H1 (cell line): ENCODE measurements at regions not wholly inside any gene's neighbourhood (a gene's known extent, or its start where the extent isn't known, plus 50 kb on each side); places are given as distances from the start of the nearest gene placed in this dataset.

Experiments
- PHF8 ChIP-seq: fragments of 200-600 bp; sonication (generic); conservative IDR thresholded peaks from 2 replicates; pipeline ENCODE4 v1.7.1; 2012; ENCODE audit warnings: low read depth, mild to moderate bottlenecking, inconsistent platforms, low read length, moderate library complexity
- ZNF274 ChIP-seq: IDR thresholded peaks from 2 replicates; pipeline ENCODE4 v1.7.0; 2012; ENCODE audit warnings: low read length, borderline replicate concordance; ENCODE audit errors: extremely low read depth
- TF ChIP-seq, protein P1 (sequence below): fragments of 300-600 bp; sonication (generic); IDR thresholded peaks from 2 replicates; pipeline ENCODE4 v1.7.1; 2012; ENCODE audit warnings: low read length, moderate library complexity, mild to moderate bottlenecking, inconsistent platforms; ENCODE audit not compliant: insufficient replicate concordance

DNA sequence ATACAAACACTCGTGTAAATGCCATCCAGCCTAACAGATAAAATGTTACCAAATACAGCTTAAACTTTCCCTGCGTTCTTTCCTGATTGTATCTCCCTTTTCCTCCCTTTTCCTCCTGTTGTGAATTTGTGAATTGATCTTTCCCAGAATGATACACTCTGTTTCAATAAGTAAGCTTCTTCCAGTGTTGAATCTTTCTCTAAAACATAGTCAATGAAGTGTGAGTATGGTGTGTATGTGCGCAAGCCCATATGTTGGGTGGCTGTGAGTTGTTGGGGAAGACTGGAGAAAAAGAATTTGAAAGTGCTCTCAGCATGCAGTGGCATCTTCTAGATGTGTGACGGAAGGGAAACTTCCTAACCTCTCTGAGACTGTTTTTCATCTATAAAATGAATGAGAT is 143.1 kb upstream of the KLF4 start (continued):
- TF ChIP-seq, protein P1, sequence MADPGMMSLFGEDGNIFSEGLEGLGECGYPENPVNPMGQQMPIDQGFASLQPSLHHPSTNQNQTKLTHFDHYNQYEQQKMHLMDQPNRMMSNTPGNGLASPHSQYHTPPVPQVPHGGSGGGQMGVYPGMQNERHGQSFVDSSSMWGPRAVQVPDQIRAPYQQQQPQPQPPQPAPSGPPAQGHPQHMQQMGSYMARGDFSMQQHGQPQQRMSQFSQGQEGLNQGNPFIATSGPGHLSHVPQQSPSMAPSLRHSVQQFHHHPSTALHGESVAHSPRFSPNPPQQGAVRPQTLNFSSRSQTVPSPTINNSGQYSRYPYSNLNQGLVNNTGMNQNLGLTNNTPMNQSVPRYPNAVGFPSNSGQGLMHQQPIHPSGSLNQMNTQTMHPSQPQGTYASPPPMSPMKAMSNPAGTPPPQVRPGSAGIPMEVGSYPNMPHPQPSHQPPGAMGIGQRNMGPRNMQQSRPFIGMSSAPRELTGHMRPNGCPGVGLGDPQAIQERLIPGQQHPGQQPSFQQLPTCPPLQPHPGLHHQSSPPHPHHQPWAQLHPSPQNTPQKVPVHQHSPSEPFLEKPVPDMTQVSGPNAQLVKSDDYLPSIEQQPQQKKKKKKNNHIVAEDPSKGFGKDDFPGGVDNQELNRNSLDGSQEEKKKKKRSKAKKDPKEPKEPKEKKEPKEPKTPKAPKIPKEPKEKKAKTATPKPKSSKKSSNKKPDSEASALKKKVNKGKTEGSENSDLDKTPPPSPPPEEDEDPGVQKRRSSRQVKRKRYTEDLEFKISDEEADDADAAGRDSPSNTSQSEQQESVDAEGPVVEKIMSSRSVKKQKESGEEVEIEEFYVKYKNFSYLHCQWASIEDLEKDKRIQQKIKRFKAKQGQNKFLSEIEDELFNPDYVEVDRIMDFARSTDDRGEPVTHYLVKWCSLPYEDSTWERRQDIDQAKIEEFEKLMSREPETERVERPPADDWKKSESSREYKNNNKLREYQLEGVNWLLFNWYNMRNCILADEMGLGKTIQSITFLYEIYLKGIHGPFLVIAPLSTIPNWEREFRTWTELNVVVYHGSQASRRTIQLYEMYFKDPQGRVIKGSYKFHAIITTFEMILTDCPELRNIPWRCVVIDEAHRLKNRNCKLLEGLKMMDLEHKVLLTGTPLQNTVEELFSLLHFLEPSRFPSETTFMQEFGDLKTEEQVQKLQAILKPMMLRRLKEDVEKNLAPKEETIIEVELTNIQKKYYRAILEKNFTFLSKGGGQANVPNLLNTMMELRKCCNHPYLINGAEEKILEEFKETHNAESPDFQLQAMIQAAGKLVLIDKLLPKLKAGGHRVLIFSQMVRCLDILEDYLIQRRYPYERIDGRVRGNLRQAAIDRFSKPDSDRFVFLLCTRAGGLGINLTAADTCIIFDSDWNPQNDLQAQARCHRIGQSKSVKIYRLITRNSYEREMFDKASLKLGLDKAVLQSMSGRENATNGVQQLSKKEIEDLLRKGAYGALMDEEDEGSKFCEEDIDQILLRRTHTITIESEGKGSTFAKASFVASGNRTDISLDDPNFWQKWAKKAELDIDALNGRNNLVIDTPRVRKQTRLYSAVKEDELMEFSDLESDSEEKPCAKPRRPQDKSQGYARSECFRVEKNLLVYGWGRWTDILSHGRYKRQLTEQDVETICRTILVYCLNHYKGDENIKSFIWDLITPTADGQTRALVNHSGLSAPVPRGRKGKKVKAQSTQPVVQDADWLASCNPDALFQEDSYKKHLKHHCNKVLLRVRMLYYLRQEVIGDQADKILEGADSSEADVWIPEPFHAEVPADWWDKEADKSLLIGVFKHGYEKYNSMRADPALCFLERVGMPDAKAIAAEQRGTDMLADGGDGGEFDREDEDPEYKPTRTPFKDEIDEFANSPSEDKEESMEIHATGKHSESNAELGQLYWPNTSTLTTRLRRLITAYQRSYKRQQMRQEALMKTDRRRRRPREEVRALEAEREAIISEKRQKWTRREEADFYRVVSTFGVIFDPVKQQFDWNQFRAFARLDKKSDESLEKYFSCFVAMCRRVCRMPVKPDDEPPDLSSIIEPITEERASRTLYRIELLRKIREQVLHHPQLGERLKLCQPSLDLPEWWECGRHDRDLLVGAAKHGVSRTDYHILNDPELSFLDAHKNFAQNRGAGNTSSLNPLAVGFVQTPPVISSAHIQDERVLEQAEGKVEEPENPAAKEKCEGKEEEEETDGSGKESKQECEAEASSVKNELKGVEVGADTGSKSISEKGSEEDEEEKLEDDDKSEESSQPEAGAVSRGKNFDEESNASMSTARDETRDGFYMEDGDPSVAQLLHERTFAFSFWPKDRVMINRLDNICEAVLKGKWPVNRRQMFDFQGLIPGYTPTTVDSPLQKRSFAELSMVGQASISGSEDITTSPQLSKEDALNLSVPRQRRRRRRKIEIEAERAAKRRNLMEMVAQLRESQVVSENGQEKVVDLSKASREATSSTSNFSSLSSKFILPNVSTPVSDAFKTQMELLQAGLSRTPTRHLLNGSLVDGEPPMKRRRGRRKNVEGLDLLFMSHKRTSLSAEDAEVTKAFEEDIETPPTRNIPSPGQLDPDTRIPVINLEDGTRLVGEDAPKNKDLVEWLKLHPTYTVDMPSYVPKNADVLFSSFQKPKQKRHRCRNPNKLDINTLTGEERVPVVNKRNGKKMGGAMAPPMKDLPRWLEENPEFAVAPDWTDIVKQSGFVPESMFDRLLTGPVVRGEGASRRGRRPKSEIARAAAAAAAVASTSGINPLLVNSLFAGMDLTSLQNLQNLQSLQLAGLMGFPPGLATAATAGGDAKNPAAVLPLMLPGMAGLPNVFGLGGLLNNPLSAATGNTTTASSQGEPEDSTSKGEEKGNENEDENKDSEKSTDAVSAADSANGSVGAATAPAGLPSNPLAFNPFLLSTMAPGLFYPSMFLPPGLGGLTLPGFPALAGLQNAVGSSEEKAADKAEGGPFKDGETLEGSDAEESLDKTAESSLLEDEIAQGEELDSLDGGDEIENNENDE, result no peak
- no peak for TF ChIP-seq PHF8
- no peak for TF ChIP-seq ZNF274
